ENCODE measurements at regions not wholly inside any gene's neighbourhood (a gene's known extent, or its start where the extent isn't known, plus 50 kb on each side); places are given as distances from the start of the nearest gene placed in this dataset.
A peak's percentile ranks its signal among the peaks of the same experiment; 100 is the strongest.

GRCh38 chr2:215624423-215624829 is 188.6 kb upstream of the FN1 start (continued):
- TF ChIP-seq RERE (CRISPR knock-in tag; IDR thresholded peaks at IDR 0.05; ENCODE audit: low read depth) (0 out of 2 replicates have a peak, but pooled peaks have one; percentile 38), NBN (conservative IDR thresholded peaks at IDR 0.05) (no peak), ZMYM2 (CRISPR knock-in tag; IDR thresholded peaks at IDR 0.05) (peak; percentile 70; the same call in 1 of the 2 replicates), ZGPAT (CRISPR knock-in tag; IDR thresholded peaks at IDR 0.05) (peak; percentile 55; the same call in 1 of the 2 replicates), PPARG (CRISPR knock-in tag; conservative IDR thresholded peaks at IDR 0.05) (peak; percentile 96), PCBP2 (optimal IDR thresholded peaks at IDR 0.05; ENCODE audit: low read depth, low read length, poor library complexity, severe bottlenecking) (no peak), STAG1 (CRISPR knock-in tag; IDR thresholded peaks at IDR 0.05) (peak; percentile 24; the same call in 1 of the 2 replicates), ZNF430 (CRISPR knock-in tag; IDR thresholded peaks at IDR 0.05) (0 out of 2 replicates have a peak, but pooled peaks have one; percentile 30), ZNF20 (CRISPR knock-in tag; IDR thresholded peaks at IDR 0.05) (no peak), RXRB (CRISPR knock-in tag; IDR thresholded peaks at IDR 0.05; ENCODE audit: borderline replicate concordance) (peak; percentile 88), RARA (CRISPR knock-in tag; IDR thresholded peaks at IDR 0.05) (peak; percentile 37; the same call in 1 of the 2 replicates), ZNF549 (CRISPR knock-in tag; IDR thresholded peaks at IDR 0.05) (no peak), RAD51 (IDR thresholded peaks at IDR 0.05; ENCODE audit: borderline replicate concordance) (no peak), REPIN1 (CRISPR knock-in tag; IDR thresholded peaks at IDR 0.05; ENCODE audit: borderline replicate concordance, low read depth) (peak; percentile 52; the same call in 1 of the 2 replicates), PRDM4 (CRISPR knock-in tag; IDR thresholded peaks at IDR 0.05; ENCODE audit: borderline replicate concordance) (no peak), PITX1 (CRISPR knock-in tag; IDR thresholded peaks at IDR 0.05) (peak; percentile 72; the same call in 1 of the 2 replicates), HMGXB4 (CRISPR knock-in tag; IDR thresholded peaks at IDR 0.05; ENCODE audit: borderline replicate concordance in 1 of 2, low read depth in 1 of 2) (no peak), ZNF343 (CRISPR knock-in tag; IDR thresholded peaks at IDR 0.05) (no peak)

All from HepG2 (cell line).